HG03159 (cell line): ENCODE measurements at regions not wholly inside any gene's neighbourhood (a gene's known extent, or its start where the extent isn't known, plus 50 kb on each side); places are given as distances from the start of the nearest gene placed in this dataset.
"Not testable (repeated sequence)": the region's sequence is repeated elsewhere in the genome, so short reads cannot be mapped to it uniquely, and the experiment has no call there.

ENCODE experiments used
- ATAC-seq: cut with Tn5 transposase; IDR thresholded peaks from one replicate; pipeline ENCODE4 v1.9.1; 2021; ENCODE audit warnings: mild to moderate bottlenecking, moderate library complexity; ENCODE audit not compliant: unreplicated experiment

DNA sequence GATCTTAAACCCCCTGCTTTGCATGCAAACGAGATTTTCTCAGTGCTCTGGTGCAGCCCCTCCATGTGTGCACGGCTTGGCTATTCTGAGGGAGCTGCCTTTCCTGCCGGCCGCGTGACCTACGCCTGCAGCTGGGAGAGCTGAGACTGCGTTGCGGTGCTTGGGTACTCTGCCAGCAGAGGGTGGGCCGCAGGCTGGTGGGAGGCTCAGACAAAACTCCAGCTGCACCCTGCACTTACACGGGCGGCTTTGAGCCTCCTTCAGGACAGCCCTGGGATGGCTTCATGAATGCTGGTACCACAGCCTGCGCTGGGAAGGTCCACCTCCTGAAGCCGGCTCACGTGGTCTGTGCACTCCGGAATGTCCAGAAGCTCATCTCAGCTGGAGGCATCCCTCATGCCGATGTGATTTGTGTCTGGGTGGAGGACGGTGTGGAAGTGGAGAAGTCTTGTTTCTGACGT lies 223.7 kb downstream of the DLL1 start:
- no peak for ATAC-seq

GRCh38 chr6:170066679-170067078 lies 224.2 kb downstream of the DLL1 start:
- no peak for ATAC-seq

GRCh38 chr6:170063851-170064602 lies 226.9 kb downstream of the DLL1 start:
- ATAC-seq, result no peak

DNA sequence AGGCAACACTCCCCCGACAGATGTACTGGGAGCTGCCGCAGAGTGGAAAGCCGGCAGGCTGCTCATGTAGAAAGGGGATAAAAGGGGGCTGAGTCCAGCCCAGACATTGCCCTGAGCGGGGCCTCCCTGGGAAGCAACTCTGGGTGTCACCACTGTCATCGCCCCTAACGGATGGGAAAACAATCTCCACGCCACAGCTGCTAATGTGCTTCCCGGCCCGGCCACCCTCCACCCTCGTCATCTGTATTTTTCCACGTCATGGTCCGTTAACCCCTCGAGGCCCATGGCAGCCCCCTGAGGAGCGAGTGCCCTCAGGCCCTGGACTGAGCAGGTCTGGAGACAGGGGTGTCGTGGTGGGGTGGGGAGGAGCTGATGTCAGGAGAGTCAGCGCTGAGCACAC lies 227.4 kb downstream of the DLL1 start:
- ATAC-seq, result no peak

- ATAC-seq, result no peak
Observed at GRCh38 chr6:170062915-170063241, 228.0 kb downstream of the DLL1 start.

DNA sequence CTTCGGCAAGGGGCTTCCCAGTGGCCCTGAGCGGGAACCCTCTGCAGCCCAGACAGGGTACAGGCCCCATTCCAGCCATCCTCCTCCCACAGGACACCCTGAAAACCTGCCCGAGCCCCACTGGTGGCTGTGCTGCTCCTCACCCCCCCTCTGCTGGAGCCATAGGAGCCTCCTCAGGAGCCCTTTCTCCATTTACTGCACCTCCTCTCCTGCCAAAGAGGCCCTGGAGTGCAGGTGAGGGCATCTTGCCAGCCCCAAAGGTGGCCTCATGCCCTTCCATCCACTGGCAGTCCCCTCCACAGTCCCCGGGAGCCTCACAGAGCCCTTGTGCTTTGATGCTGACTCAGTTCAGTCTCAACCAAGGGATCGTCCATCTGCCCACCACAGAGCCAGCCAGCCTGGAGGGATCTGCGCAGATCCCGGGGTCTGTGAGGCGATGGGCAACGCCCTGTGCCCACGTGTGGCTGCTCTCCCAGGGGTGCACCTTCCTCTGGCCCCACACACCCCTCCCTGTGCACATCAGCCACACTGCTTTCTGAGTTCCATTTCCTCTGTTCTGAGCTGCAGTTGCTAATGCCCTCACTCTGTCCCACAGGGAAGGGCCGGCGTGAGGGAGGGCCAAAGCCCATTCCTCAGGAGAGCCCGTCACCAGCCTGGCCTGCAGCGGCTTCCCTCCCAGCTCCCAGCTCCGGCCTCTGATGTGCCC lies 228.5 kb downstream of the DLL1 start:
- ATAC-seq, result no peak

- ATAC-seq, result no peak
Observed at GRCh38 chr6:170058878-170059485, 231.9 kb downstream of the DLL1 start.

- no peak for ATAC-seq
Observed at GRCh38 chr6:170057961-170058877, 232.7 kb downstream of the DLL1 start.

DNA sequence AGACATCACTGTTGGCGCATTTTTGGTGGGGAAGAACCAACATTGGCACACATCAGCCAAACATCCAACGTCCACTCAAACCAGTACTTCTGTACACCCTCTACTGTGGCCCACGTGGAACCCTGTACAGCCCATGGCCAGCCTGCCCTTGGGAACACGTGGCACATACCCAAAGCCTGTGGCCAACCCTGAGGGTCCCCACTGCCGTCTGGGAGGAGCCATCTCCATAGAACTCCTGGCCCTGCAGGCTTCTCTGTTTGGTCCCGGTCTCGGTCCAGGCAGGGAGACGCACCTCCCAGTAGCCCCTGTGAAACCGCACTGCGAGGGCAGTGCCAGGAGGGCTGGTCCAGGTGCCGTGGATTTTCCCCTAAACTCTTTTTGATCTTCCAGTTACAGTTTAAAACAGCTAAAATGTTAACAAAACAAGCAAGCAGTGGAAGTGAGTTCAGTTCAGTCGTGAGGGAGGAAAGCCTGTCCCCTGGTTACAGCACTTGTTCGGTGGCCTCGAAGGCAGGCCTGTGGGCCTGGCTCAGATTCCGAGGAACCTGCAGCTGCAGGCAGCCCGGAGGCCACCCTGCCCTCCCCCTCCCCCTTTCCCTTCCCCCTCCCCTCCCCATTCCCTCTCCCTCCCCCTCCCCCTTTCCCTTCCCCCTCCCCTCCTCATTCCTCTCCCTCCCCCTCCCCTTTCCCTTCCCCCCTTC lies 233.7 kb downstream of the DLL1 start:
- ATAC-seq, result no peak

- no peak for ATAC-seq
Observed at GRCh38 chr6:170056278-170056711, 234.6 kb downstream of the DLL1 start.

DNA sequence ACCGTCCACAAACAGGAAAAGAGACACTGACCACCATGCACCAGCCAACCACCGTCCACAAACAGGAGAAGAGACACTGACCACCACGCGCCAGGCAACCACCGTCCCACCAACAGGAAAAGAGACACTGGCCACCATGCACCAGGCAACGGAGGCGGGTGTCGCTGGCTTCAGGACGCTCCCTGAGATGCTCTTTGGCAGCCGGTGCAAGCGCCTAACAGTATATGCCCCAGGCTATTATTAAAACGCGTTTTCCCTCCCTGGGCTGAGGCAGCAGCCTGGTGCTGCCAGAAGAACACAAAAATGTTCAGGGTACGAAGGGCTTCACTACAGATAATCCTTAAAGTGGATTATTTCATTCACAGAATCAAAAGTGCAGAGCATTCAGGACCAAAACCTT lies 235.1 kb downstream of the DLL1 start:
- ATAC-seq, result not testable (repeated sequence)

DNA sequence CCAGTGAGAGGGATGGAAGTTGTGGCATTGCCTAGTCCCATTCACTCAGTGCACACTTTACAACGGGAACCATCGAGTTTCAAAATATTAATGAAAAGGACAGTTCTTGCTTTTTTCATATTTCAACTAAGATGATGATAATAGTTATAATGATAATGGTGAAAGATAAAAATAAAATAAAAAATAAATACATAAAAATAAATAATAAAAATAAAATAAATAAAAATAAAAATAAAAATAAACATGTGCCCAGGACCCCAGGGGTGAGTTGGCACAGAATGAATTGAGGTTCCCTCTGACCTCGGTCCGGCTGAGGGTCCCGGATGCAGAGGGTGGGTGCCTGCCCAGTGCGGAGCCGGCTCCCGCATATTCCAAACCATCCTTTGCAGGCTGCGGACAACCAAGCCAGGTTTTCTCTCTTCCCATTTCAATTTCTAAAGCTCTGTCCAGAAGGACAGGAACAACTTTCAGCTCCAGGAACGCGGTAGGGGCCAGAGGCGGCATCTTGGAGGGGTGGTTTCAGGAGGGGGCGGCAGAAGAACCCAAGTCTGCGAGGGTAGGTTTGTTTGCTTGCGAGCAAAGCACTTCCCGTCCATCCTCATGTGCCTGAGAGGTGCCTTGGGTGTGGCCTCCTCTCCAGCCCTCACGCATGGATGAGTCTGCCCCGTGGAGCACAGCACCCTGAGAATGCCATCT lies 236.8 kb downstream of the DLL1 start:
- ATAC-seq, result no peak

- ATAC-seq, result no peak
Observed at GRCh38 chr6:170052991-170053821, 237.7 kb downstream of the DLL1 start.

DNA sequence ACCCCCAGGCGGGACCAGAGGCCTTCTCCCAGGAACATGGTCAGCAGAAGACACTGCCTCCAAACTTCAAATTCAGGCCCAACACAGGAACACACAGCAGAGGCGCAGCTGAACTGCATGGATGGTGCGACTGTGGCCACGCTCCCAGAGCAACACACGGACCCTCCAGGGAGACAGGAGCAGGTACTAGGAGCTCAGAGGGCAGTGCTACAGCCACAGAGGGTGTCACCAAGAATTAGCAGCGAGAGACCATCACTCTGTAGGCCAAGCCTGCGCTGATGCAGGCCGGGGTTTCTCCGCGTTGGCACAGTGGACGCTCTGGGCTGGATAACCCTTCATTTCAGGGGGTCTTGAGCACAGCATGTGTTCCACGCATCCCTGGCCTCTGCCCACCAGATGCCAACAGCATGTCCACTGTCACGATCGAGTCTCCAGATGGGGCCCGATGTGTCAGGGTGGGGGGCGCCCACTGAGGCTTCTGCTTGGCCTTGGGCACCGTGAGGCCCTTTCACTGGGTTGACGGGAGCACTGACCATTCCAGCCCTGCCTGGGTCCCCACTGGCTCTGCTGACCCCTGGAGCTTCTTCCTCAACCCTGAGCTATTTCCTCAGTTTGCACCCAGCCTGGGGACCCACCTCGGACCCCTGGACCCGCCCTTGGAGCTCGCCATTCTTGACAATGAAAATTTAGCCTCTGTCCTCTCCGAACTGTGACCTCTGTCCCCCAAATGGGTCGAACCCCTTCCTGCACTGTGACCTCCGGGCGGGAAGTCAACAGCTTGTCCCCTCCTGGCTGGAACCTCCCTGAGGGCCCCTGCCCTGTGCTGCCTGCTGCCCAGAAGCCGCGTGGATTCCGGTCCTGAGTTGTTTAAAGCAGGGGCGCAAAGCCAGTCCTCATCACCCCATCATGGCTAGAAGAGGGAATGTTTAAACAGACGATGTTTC lies 239.4 kb downstream of the DLL1 start:
- no peak for ATAC-seq

DNA sequence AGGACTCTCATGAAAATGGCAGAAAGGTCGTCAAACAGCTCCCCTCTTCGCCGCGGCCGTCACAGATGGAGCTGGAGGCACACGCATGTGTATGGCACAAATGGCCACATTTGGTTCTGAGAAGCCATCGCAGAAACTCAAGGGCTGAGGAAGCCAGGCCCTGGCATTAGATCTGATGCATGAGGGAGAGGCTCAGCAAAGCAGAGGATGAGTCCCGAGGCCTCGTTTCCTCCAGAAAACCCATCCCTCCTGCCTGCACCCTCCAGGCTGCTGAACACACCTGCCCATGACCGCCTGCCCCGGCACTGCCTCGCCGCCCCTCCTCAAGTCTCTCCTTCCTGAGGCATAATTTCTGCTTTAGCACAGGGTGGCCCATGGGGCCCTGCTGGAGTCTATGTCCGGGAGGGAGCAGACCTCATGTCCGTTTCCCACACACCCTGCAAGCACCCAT lies 240.3 kb downstream of the DLL1 start:
- no peak for ATAC-seq

GRCh38 chr6:170049641-170050561 lies 241.0 kb downstream of the DLL1 start:
- ATAC-seq, result no peak
